B cell (primary cell): ENCODE measurements at regions not wholly inside any gene's neighbourhood (a gene's known extent, or its start where the extent isn't known, plus 50 kb on each side); places are given as distances from the start of the nearest gene placed in this dataset.

ENCODE experiments used
- ATAC-seq: fragments of 200-7000 bp; cut with Tn5 transposase; one replicate; pipeline ENCODE4 v1.10.0; 2021; ENCODE audit warnings: low read depth, mild to moderate bottlenecking, moderate number of reproducible peaks, moderate library complexity
- CTCF ChIA-PET: fragments of 350-600 bp; sonication (Branson Sonifier 250); formaldehyde crosslinking; loops from one replicate; lab custom pipeline; 2021; ENCODE audit warnings: antibody characterized with exemption, inconsistent platforms; lab: Charles Lee
- POLR2A ChIA-PET: fragments of 350-600 bp; sonication (Branson Sonifier 250); formaldehyde crosslinking; loops from one replicate; lab custom pipeline; 2021; ENCODE audit warnings: antibody characterized with exemption; lab: Charles Lee
- DNase-seq: peaks from one replicate; pipeline ENCODE4 v3.0.0; 2013
- H2AFZ ChIP-seq: 2 replicates; pipeline ENCODE4 v1.6.1; 2012; ENCODE audit warnings: mild to moderate bottlenecking, low read depth, low read length; ENCODE audit not compliant: insufficient read depth, poor library complexity, severe bottlenecking
- H3K27ac ChIP-seq, 2 donors: 1 replicate in 1 of 2; 2 replicates in 1 of 2; pipeline ENCODE4 v1.5.1; 2012 to 2013; ENCODE audit warnings: low read length in 2 of 2, mild to moderate bottlenecking in 2 of 2, moderate library complexity in 1 of 2
- H3K27me3 ChIP-seq, 4 experiments: fragments of 200-600 bp in 1 of 4; sonication (generic) in 1 of 4; replicated peaks in 1 of 4; 1 replicate in 2 of 4; 2 replicates in 2 of 4; pipeline versions ENCODE4 v1.6.1 to v1.7.0; 2013 to 2016; ENCODE audit warnings: low read length in 3 of 4, mild to moderate bottlenecking in 2 of 4, mixed read lengths in 1 of 4, moderate library complexity in 1 of 4; ENCODE audit not compliant: insufficient read depth in 4 of 4, control insufficient read depth in 3 of 4; ENCODE audit errors: control extremely low read depth in 1 of 4
- H3K36me3 ChIP-seq, 2 experiments: replicated peaks in 1 of 2; 1 replicate in 1 of 2; 2 replicates in 1 of 2; pipeline versions ENCODE4 v1.6.1 to v1.7.1; 2013; ENCODE audit warnings: low read length in 1 of 2; ENCODE audit not compliant: insufficient read depth in 2 of 2, control insufficient read depth in 1 of 2; ENCODE audit errors: control extremely low read depth in 1 of 2, extremely low read depth in 1 of 2
- H3K4me1 ChIP-seq, 2 donors: fragments of 200-600 bp in 1 of 2; sonication (generic) in 1 of 2; 1 replicate in 1 of 2; 2 replicates in 1 of 2; pipeline versions ENCODE4 v1.5.1 to v1.6.1; 2013 to 2017; ENCODE audit warnings: low read length in 2 of 2; ENCODE audit not compliant: control insufficient read depth in 2 of 2, insufficient read depth in 2 of 2
- H3K4me2 ChIP-seq: replicated peaks from 2 replicates; pipeline ENCODE3; 2012; ENCODE audit warnings: mild to moderate bottlenecking, low read depth, low read length; ENCODE audit not compliant: poor library complexity, severe bottlenecking
- H3K4me3 ChIP-seq, 5 experiments: fragments of 200-600 bp in 1 of 5; sonication (generic) in 1 of 5; 1 replicate in 3 of 5; 2 replicates in 2 of 5; pipeline versions ENCODE4 v1.5.1 to v1.7.0; 2011 to 2016; ENCODE audit warnings: low read length in 4 of 5, mild to moderate bottlenecking in 4 of 5, low read depth in 2 of 5, control low read depth in 1 of 5, moderate library complexity in 1 of 5; ENCODE audit not compliant: insufficient read depth in 1 of 5; ENCODE audit errors: control extremely low read depth in 1 of 5, extremely low read depth in 1 of 5
- H3K79me2 ChIP-seq: fragments of 200-600 bp; sonication (generic); one replicate; pipeline ENCODE4 v1.6.0; 2016; ENCODE audit warnings: low read length; ENCODE audit not compliant: control insufficient read depth, insufficient read depth
- H3K9ac ChIP-seq: fragments of 200-600 bp; sonication (generic); 2 replicates; pipeline ENCODE4 v1.6.1; 2017; ENCODE audit warnings: mild to moderate bottlenecking, low read length, moderate library complexity
- H3K9me3 ChIP-seq, 3 donors: one replicate each; pipeline versions ENCODE4 v1.6.1 to v1.7.1; 2013; ENCODE audit warnings: low read length in 2 of 3; ENCODE audit not compliant: control insufficient read depth in 2 of 3, insufficient read depth in 1 of 3; ENCODE audit errors: control extremely low read depth in 1 of 3
- H4K20me1 ChIP-seq: 2 replicates; pipeline ENCODE4 v1.6.0; 2012; ENCODE audit warnings: mild to moderate bottlenecking, low read length; ENCODE audit not compliant: insufficient read depth, control insufficient read depth, poor library complexity, severe bottlenecking
- H3K27ac Mint-ChIP-seq: one replicate; pipeline ENCODE4 v1.8.0; 2021; ENCODE audit warnings: mixed read lengths
- H3K27me3 Mint-ChIP-seq: one replicate; pipeline ENCODE4 v1.8.0; 2021; ENCODE audit warnings: mixed read lengths
- H3K4me1 Mint-ChIP-seq: one replicate; pipeline ENCODE4 v1.8.0; 2021; ENCODE audit warnings: mixed read lengths
- H3K4me3 Mint-ChIP-seq: one replicate; pipeline ENCODE4 v1.8.0; 2021; ENCODE audit warnings: mixed read lengths
- H3K9me3 Mint-ChIP-seq: one replicate; pipeline ENCODE4 v1.8.0; 2022; ENCODE audit warnings: mixed read lengths; ENCODE audit not compliant: insufficient read depth
- EZH2 ChIP-seq: IDR thresholded peaks from 2 replicates; pipeline ENCODE4 v1.6.1; 2012; ENCODE audit warnings: borderline replicate concordance, low read depth, mild to moderate bottlenecking, moderate library complexity, low read length; ENCODE audit not compliant: insufficient read depth, poor library complexity, severe bottlenecking
- WGBS: methylation state at CpG from one replicate; pipeline ENCODE4 v1.1.5; 2013; ENCODE audit warnings: missing lambda C conversion rate; ENCODE audit not compliant: insufficient coverage; 5-methylcytosine and 5-hydroxymethylcytosine counted together
- intact Hi-C: fragments of 100-400 bp; cut with micrococcal nuclease; formaldehyde crosslinking; loops from one replicate; pipeline ENCODE4 v1.10.0; 2022
- TF ChIP-seq, protein P1 (sequence below): fragments of 200-600 bp; IDR thresholded peaks from one replicate; pipeline ENCODE4 v1.8.0; 2022; ENCODE audit warnings: antibody characterized with exemption, mild to moderate bottlenecking

DNA sequence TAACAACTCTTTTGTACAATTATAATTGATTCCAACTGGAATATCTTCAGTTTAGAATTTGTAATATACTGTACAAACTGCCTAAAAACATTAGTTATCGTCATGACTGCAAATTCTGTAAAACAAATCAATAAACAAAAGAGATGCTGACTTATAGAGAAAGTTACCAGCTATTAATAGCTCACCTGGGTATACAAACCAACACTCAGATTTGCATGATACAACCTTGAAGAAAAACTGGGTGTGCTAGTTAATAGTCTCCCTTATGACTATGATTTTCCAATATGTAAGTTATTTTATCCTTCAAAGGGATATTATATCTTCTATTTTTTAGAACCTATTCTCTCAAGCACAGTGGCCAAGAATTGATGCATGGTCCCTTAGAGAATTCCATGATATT lies 698.5 kb downstream of the FRK start:
- H3K27ac ChIP-seq, result no peak overlapping the region
- Mint-ChIP-seq H3K27ac (no peak overlapping the region), H3K4me1 (no peaks in the 10 kb centered on the region), H3K9me3 (peaks cover 3% of the 10 kb centered on the region), H3K27me3 (no peaks in the 10 kb centered on the region), H3K4me3 (no peak overlapping the region)
- no peak for DNase-seq
- H4K20me1 ChIP-seq, result no peaks in the 10 kb centered on the region
- WGBS, result no CpG with 5 or more reads among the region's 1 CpG
- POLR2A ChIA-PET, result no interaction called here
- H2AFZ ChIP-seq, result no peak overlapping the region
- ATAC-seq, result no peak
- no peak overlapping the region for H3K9ac ChIP-seq
- no peaks in the 10 kb centered on the region for H3K36me3 ChIP-seq
- no peaks in the 10 kb centered on the region for H3K4me1 ChIP-seq
- intact Hi-C loops, result no loop called here
- H3K4me3 ChIP-seq, result no peak overlapping the region
- no peak overlapping the region for H3K4me2 ChIP-seq
- no peaks in the 10 kb centered on the region for H3K9me3 ChIP-seq
- no peak for TF ChIP-seq EZH2
- TF ChIP-seq, protein P1, sequence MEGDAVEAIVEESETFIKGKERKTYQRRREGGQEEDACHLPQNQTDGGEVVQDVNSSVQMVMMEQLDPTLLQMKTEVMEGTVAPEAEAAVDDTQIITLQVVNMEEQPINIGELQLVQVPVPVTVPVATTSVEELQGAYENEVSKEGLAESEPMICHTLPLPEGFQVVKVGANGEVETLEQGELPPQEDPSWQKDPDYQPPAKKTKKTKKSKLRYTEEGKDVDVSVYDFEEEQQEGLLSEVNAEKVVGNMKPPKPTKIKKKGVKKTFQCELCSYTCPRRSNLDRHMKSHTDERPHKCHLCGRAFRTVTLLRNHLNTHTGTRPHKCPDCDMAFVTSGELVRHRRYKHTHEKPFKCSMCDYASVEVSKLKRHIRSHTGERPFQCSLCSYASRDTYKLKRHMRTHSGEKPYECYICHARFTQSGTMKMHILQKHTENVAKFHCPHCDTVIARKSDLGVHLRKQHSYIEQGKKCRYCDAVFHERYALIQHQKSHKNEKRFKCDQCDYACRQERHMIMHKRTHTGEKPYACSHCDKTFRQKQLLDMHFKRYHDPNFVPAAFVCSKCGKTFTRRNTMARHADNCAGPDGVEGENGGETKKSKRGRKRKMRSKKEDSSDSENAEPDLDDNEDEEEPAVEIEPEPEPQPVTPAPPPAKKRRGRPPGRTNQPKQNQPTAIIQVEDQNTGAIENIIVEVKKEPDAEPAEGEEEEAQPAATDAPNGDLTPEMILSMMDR, result no peak
- CTCF ChIA-PET, result no interaction called here
- no peaks in the 10 kb centered on the region for H3K79me2 ChIP-seq
- H3K27me3 ChIP-seq, result no peaks in the 10 kb centered on the region

DNA sequence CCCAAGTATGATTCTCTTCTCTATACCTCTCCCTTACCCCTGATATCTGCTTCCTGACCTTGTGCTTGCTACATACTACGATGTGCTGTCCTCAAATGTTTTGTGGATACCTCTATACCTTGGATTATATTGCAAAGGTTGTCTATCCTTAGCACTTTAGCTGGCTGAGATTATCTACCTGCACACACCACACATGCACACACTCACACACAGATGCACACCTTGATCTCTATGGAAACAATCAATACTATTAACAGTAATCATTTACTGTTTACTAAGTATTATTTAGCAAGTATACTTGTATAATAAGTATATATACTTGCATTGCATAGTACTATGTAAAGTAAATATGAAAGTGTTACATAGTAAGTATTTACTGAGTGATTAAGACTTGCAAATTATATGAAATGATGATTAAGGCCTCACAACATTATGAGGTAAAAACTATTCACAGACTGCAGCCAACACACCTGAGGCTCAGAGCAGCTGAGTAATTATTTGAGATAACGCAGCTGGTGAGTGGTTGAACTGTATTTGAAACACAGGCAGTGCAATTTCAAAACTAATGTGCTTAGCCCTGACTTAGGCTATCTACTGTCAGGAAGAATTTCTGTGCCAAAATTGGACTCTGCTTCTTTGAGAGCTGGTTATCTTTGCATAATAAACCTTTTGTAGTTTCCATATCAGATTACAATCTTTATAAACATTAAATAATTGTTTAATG lies 699.9 kb downstream of the FRK start:
- H3K4me3 ChIP-seq, result no peak overlapping the region
- H3K4me1 Mint-ChIP-seq, result no peaks in the 10 kb centered on the region
- intact Hi-C loops, result no loop called here
- H3K9me3 Mint-ChIP-seq, result no peaks in the 10 kb centered on the region
- WGBS, result no CpG with 5 or more reads among the region's 2 CpGs
- H3K9me3 ChIP-seq, result no peaks in the 10 kb centered on the region
- no peaks in the 10 kb centered on the region for H3K36me3 ChIP-seq
- no peaks in the 10 kb centered on the region for H3K79me2 ChIP-seq
- H3K4me2 ChIP-seq, result no peak overlapping the region
- H3K9ac ChIP-seq, result no peak overlapping the region
- no peaks in the 10 kb centered on the region for H3K27me3 Mint-ChIP-seq
- no peak overlapping the region for H3K27ac ChIP-seq
- DNase-seq (no peak), ATAC-seq (no peak)
- H3K4me3 Mint-ChIP-seq, result no peak overlapping the region
- POLR2A ChIA-PET, result no interaction called here
- H3K27ac Mint-ChIP-seq, result no peak overlapping the region
- H3K27me3 ChIP-seq, result no peaks in the 10 kb centered on the region
- no peaks in the 10 kb centered on the region for H3K4me1 ChIP-seq
- CTCF ChIA-PET, result no interaction called here
- TF ChIP-seq EZH2, result no peak
- TF ChIP-seq, protein P1, result no peak
- H2AFZ ChIP-seq, result no peak overlapping the region
- H4K20me1 ChIP-seq, result no peaks in the 10 kb centered on the region
